ENCODE measurements at regions not wholly inside any gene's neighbourhood (a gene's known extent, or its start where the extent isn't known, plus 50 kb on each side); places are given as distances from the start of the nearest gene placed in this dataset.

DNA sequence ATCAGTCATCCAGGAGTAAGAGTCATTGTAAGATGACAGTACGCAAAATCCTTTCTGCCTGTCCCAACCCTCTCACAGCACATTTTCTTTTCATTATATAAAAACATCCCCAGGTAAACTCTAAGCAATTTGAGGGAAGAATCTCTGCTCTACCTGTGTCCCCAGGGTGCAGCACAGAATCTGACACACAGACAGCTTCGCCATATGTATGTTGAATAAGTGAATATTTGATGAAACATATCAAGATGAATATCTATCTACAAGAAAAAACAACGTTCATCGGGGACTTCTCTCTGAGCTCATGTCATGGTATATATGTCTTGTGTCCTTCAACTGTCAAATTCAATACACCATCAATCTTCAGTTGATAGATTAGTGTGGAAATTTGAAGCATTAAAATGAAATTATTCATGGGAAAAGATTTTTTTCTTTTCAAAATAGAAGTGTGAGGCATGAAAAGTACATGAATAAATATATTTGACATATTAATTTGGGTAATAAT, 94.5 kb upstream of the KYNU start:
- in situ Hi-C loops (cut with HindIII; ENCODE audit: low pct_unique_long_range_greater_than_20kb, low sequenced_read_pairs): no loop called here
- H3K36me3 ChIP-seq (ENCODE audit: control insufficient read depth, insufficient read depth, low read length): no peaks in the 10 kb centered on the region
- H3K4me1 ChIP-seq (ENCODE audit: control insufficient read depth, insufficient read depth, low read length): no peaks in the 10 kb centered on the region
- ATAC-seq (no peak), DNase-seq (ENCODE audit: low read depth, low spot score) (no peak)
- no peaks in the 10 kb centered on the region for H3K27me3 ChIP-seq (ENCODE audit: control insufficient read depth, insufficient read depth, low read length)
- TF ChIP-seq, protein P1, sequence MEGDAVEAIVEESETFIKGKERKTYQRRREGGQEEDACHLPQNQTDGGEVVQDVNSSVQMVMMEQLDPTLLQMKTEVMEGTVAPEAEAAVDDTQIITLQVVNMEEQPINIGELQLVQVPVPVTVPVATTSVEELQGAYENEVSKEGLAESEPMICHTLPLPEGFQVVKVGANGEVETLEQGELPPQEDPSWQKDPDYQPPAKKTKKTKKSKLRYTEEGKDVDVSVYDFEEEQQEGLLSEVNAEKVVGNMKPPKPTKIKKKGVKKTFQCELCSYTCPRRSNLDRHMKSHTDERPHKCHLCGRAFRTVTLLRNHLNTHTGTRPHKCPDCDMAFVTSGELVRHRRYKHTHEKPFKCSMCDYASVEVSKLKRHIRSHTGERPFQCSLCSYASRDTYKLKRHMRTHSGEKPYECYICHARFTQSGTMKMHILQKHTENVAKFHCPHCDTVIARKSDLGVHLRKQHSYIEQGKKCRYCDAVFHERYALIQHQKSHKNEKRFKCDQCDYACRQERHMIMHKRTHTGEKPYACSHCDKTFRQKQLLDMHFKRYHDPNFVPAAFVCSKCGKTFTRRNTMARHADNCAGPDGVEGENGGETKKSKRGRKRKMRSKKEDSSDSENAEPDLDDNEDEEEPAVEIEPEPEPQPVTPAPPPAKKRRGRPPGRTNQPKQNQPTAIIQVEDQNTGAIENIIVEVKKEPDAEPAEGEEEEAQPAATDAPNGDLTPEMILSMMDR (IDR thresholded peaks at IDR 0.05): no peak
- TF ChIP-seq TCF7L2 (IDR thresholded peaks at IDR 0.05; ENCODE audit: low read depth, low read length) (no peak), POLR2AphosphoS5 (IDR thresholded peaks at IDR 0.05; ENCODE audit: low read depth, low read length) (no peak), SIN3A (IDR thresholded peaks at IDR 0.05; ENCODE audit: borderline replicate concordance, insufficient read depth, low read depth, low read length) (no peak)
- TF ChIP-seq, protein P2, sequence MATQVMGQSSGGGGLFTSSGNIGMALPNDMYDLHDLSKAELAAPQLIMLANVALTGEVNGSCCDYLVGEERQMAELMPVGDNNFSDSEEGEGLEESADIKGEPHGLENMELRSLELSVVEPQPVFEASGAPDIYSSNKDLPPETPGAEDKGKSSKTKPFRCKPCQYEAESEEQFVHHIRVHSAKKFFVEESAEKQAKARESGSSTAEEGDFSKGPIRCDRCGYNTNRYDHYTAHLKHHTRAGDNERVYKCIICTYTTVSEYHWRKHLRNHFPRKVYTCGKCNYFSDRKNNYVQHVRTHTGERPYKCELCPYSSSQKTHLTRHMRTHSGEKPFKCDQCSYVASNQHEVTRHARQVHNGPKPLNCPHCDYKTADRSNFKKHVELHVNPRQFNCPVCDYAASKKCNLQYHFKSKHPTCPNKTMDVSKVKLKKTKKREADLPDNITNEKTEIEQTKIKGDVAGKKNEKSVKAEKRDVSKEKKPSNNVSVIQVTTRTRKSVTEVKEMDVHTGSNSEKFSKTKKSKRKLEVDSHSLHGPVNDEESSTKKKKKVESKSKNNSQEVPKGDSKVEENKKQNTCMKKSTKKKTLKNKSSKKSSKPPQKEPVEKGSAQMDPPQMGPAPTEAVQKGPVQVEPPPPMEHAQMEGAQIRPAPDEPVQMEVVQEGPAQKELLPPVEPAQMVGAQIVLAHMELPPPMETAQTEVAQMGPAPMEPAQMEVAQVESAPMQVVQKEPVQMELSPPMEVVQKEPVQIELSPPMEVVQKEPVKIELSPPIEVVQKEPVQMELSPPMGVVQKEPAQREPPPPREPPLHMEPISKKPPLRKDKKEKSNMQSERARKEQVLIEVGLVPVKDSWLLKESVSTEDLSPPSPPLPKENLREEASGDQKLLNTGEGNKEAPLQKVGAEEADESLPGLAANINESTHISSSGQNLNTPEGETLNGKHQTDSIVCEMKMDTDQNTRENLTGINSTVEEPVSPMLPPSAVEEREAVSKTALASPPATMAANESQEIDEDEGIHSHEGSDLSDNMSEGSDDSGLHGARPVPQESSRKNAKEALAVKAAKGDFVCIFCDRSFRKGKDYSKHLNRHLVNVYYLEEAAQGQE (IDR thresholded peaks at IDR 0.05; ENCODE audit: insufficient read depth in 1 of 2, low read depth in 2 of 2, low read length in 1 of 2): no peak
- no TSS peak for BruUV-seq (replicated peaks)
- H3K27ac ChIP-seq (ENCODE audit: low read length): no peak overlapping the region
- ChIA-PET CTCF (no interaction called here), POLR2A (no interaction called here)
- intact Hi-C loops (cut with micrococcal nuclease; ENCODE audit: unreplicated experiment): no loop called here
- H3K4me3 ChIP-seq (ENCODE audit: low read depth in 2 of 2, low read length in 2 of 2): no peak overlapping the region
- no peaks in the 10 kb centered on the region for H3K9me3 ChIP-seq (ENCODE audit: control insufficient read depth, insufficient read depth, low read depth, low read length)

- POLR2A ChIA-PET: no interaction called here
- CTCF ChIA-PET: no interaction called here
- TF ChIP-seq, protein P1 (IDR thresholded peaks at IDR 0.05): no peak
- no peak for TF ChIP-seq POLR2AphosphoS5 (IDR thresholded peaks at IDR 0.05; ENCODE audit: low read depth, low read length)
- no peak for TF ChIP-seq TCF7L2 (IDR thresholded peaks at IDR 0.05; ENCODE audit: low read depth, low read length)
- TF ChIP-seq SIN3A (IDR thresholded peaks at IDR 0.05; ENCODE audit: borderline replicate concordance, insufficient read depth, low read depth, low read length): no peak
- TF ChIP-seq, protein P2 (IDR thresholded peaks at IDR 0.05; ENCODE audit: insufficient read depth in 1 of 2, low read depth in 2 of 2, low read length in 1 of 2): no peak
- no peaks in the 10 kb centered on the region for H3K9me3 ChIP-seq (ENCODE audit: control insufficient read depth, insufficient read depth, low read depth, low read length)
- DNase-seq (ENCODE audit: low read depth, low spot score) (no peak), ATAC-seq (no peak)
- no peaks in the 10 kb centered on the region for H3K36me3 ChIP-seq (ENCODE audit: control insufficient read depth, insufficient read depth, low read length)
- no peak overlapping the region for H3K27ac ChIP-seq (ENCODE audit: low read length)
- no peaks in the 10 kb centered on the region for H3K4me1 ChIP-seq (ENCODE audit: control insufficient read depth, insufficient read depth, low read length)
- intact Hi-C loops (cut with micrococcal nuclease; ENCODE audit: unreplicated experiment) (no loop called here), in situ Hi-C loops (cut with HindIII; ENCODE audit: low pct_unique_long_range_greater_than_20kb, low sequenced_read_pairs) (no loop called here)
- H3K4me3 ChIP-seq (ENCODE audit: low read depth in 2 of 2, low read length in 2 of 2): no peak overlapping the region
- BruUV-seq (replicated peaks): no TSS peak
- no peaks in the 10 kb centered on the region for H3K27me3 ChIP-seq (ENCODE audit: control insufficient read depth, insufficient read depth, low read length)
Observed at GRCh38 chr2:142781146-142781545, 96.3 kb upstream of the KYNU start.
